SK-N-SH treated with all-trans-retinoic acid at 6 μM for 48 hours (cell line): ENCODE measurements at regions not wholly inside any gene's neighbourhood (a gene's known extent, or its start where the extent isn't known, plus 50 kb on each side); places are given as distances from the start of the nearest gene placed in this dataset.
"Not testable (repeated sequence)": the region's sequence is repeated elsewhere in the genome, so short reads cannot be mapped to it uniquely, and the experiment has no call there.

Experiments
- ATAC-seq: fragments of 200-7000 bp; cut with Tn5 transposase; 3 replicates; pipeline ENCODE4 v1.9.1; 2020; ENCODE audit warnings: mild to moderate bottlenecking, moderate library complexity
- BACH2 ChIP-seq: fragments of 250-450 bp; sonication (Bioruptor Pico); IDR thresholded peaks from 2 replicates; pipeline ENCODE4 v1.9.0; 2021; ENCODE audit warnings: mild to moderate bottlenecking, borderline replicate concordance
- CREB5 ChIP-seq: fragments of 250-450 bp; sonication (Bioruptor Pico); IDR thresholded peaks from 2 replicates; pipeline ENCODE4 v1.5.1; 2020; ENCODE audit warnings: low read depth, mild to moderate bottlenecking, moderate library complexity
- CSDC2 ChIP-seq: fragments of 250-450 bp; sonication (Bioruptor Pico); IDR thresholded peaks from 2 replicates; pipeline ENCODE4 v1.5.0; 2020; ENCODE audit warnings: mild to moderate bottlenecking, moderate library complexity
- CSRNP3 ChIP-seq: fragments of 250-450 bp; sonication (Bioruptor Pico); IDR thresholded peaks from 2 replicates; pipeline ENCODE4 v1.5.1; 2021; ENCODE audit warnings: mild to moderate bottlenecking, moderate library complexity
- ESRRG ChIP-seq: fragments of 250-450 bp; sonication (Bioruptor Pico); IDR thresholded peaks from 2 replicates; pipeline ENCODE4 v1.6.1; 2021; ENCODE audit warnings: mild to moderate bottlenecking
- GLIS3 ChIP-seq: fragments of 250-450 bp; sonication (Bioruptor Pico); IDR thresholded peaks from 2 replicates; pipeline ENCODE4 v1.5.0; 2020; ENCODE audit warnings: mild to moderate bottlenecking, moderate library complexity
- ISL1 ChIP-seq: fragments of 250-450 bp; sonication (Bioruptor Pico); IDR thresholded peaks from 2 replicates; pipeline ENCODE4 v2.1.2; 2022; ENCODE audit warnings: mild to moderate bottlenecking, moderate library complexity
- OSR1 ChIP-seq: fragments of 250-450 bp; sonication (Bioruptor Pico); IDR thresholded peaks from 2 replicates; pipeline ENCODE4 v1.8.0; 2022; ENCODE audit warnings: moderate library complexity, mild to moderate bottlenecking, inconsistent platforms
- PATZ1 ChIP-seq: fragments of 250-450 bp; sonication (Bioruptor Pico); IDR thresholded peaks from 2 replicates; pipeline ENCODE4 v1.8.0; 2020; ENCODE audit warnings: mild to moderate bottlenecking, moderate library complexity, borderline replicate concordance
- PPARA ChIP-seq: fragments of 250-450 bp; sonication (Bioruptor Pico); IDR thresholded peaks from 2 replicates; pipeline ENCODE4 v1.5.0; 2020; ENCODE audit warnings: mild to moderate bottlenecking, borderline replicate concordance
- SNAI2 ChIP-seq: fragments of 250-450 bp; sonication (Bioruptor Pico); IDR thresholded peaks from 2 replicates; pipeline ENCODE4 v1.5.0; 2020; ENCODE audit warnings: mild to moderate bottlenecking, moderate library complexity
- TOX ChIP-seq: fragments of 250-450 bp; sonication (Bioruptor Pico); IDR thresholded peaks from 2 replicates; pipeline ENCODE4 v1.8.0; 2021; ENCODE audit warnings: mild to moderate bottlenecking, moderate library complexity, borderline replicate concordance
- TSHZ2 ChIP-seq: fragments of 250-450 bp; sonication (Bioruptor Pico); IDR thresholded peaks from 2 replicates; pipeline ENCODE4 v1.5.0; 2020; ENCODE audit warnings: mild to moderate bottlenecking, moderate library complexity
- ZC3H10 ChIP-seq: fragments of 250-450 bp; sonication (Bioruptor Pico); IDR thresholded peaks from 2 replicates; pipeline ENCODE4 v1.5.1; 2021; ENCODE audit warnings: mild to moderate bottlenecking, moderate library complexity
- ZFP30 ChIP-seq: fragments of 450-650 bp; formaldehyde crosslinking; IDR thresholded peaks from 2 replicates; pipeline ENCODE4 v1.5.0; 2022; ENCODE audit warnings: mild to moderate bottlenecking, moderate library complexity
- ZNF565 ChIP-seq: fragments of 450-650 bp; formaldehyde crosslinking; conservative IDR thresholded peaks from 2 replicates; pipeline ENCODE4 v1.5.0; 2020; ENCODE audit warnings: low read depth, mild to moderate bottlenecking, moderate library complexity
- ZNF8 ChIP-seq: fragments of 450-650 bp; formaldehyde crosslinking; IDR thresholded peaks from 2 replicates; pipeline ENCODE4 v1.5.0; 2020; ENCODE audit warnings: mild to moderate bottlenecking, moderate library complexity

GRCh38 chr1:14350197-14350596 lies 248.3 kb upstream of the KAZN start:
- no peak for ATAC-seq
- TF ChIP-seq BACH2 = no peak
- TF ChIP-seq ZC3H10 = no peak
- no peak for TF ChIP-seq CSRNP3
- TF ChIP-seq ESRRG (CRISPR knock-in tag) = no peak
- TF ChIP-seq CREB5 (CRISPR knock-in tag) = no peak
- TF ChIP-seq TOX (CRISPR knock-in tag) = no peak
- TF ChIP-seq PATZ1 (CRISPR knock-in tag) = no peak
- no peak for TF ChIP-seq CSDC2 (CRISPR knock-in tag)

GRCh38 chr1:14352897-14353296 lies 245.6 kb upstream of the KAZN start:
- no peak for TF ChIP-seq ZNF565
- no peak for TF ChIP-seq ZNF8 (CRISPR knock-in tag)
- no peak for TF ChIP-seq CSDC2 (CRISPR knock-in tag)
- TF ChIP-seq BACH2 = no peak
- no peak for TF ChIP-seq ISL1 (CRISPR knock-in tag)
- TF ChIP-seq ZFP30 = no peak
- no peak for TF ChIP-seq TSHZ2 (CRISPR knock-in tag)
- no peak for TF ChIP-seq GLIS3 (CRISPR knock-in tag)
- TF ChIP-seq, all 23 proteins: peak for 0
- ATAC-seq = no peak

GRCh38 chr1:14361005-14361404 lies 237.5 kb upstream of the KAZN start:
- not testable (repeated sequence) for ATAC-seq

- TF ChIP-seq CSDC2 (CRISPR knock-in tag) (no peak), ZNF8 (CRISPR knock-in tag) (no peak), ZC3H10 (no peak), GLIS3 (CRISPR knock-in tag) (no peak), SNAI2 (CRISPR knock-in tag) (no peak), PPARA (CRISPR knock-in tag) (no peak), ESRRG (CRISPR knock-in tag) (no peak)
- TF ChIP-seq, all 23 proteins: peak for 0
- ATAC-seq = no peak
Measured at GRCh38 chr1:14362331-14362730, 236.2 kb upstream of the KAZN start.

GRCh38 chr1:14363036-14363590 lies 235.4 kb upstream of the KAZN start:
- no peak for TF ChIP-seq OSR1 (CRISPR knock-in tag)
- no peak for ATAC-seq

GRCh38 chr1:14363707-14364413 lies 234.6 kb upstream of the KAZN start:
- no peak for TF ChIP-seq TSHZ2 (CRISPR knock-in tag)
- TF ChIP-seq, all 23 proteins: peak for 0
- no peak for ATAC-seq
